Colonic mucosa (tissue), 4 donors: ENCODE measurements at regions not wholly inside any gene's neighbourhood (a gene's known extent, or its start where the extent isn't known, plus 50 kb on each side); places are given as distances from the start of the nearest gene placed in this dataset.

ENCODE experiments used
- DNase-seq: peaks from one replicate; pipeline ENCODE4 v3.0.0-alpha.2; 2020
- H3K27ac ChIP-seq: fragments of 200-600 bp; one replicate; pipeline ENCODE4 v1.8.0; 2021
- H3K27me3 ChIP-seq: fragments of 200-600 bp; one replicate; pipeline ENCODE4 v1.8.0; 2021
- H3K36me3 ChIP-seq: fragments of 200-600 bp; one replicate; pipeline ENCODE4 v1.8.0; 2021
- H3K4me1 ChIP-seq: fragments of 200-600 bp; one replicate; pipeline ENCODE4 v1.8.0; 2021; ENCODE audit warnings: mild to moderate bottlenecking
- H3K4me3 ChIP-seq: fragments of 200-600 bp; one replicate; pipeline ENCODE4 v1.8.0; 2021
- H3K9ac ChIP-seq, 2 donors: one replicate each; pipeline ENCODE4 v1.7.0; 2013; ENCODE audit warnings: control low read depth in 2 of 2, low read depth in 2 of 2, low read length in 2 of 2
- H3K9me3 ChIP-seq: fragments of 200-600 bp; one replicate; pipeline ENCODE4 v1.8.0; 2021
- intact Hi-C: fragments of 100-400 bp; cut with DNase I; formaldehyde crosslinking; loops from one replicate; pipeline ENCODE4 v1.14.1; 2022
- TF ChIP-seq, protein P1 (sequence below): fragments of 200-600 bp; IDR thresholded peaks from one replicate; pipeline ENCODE4 v1.8.0; 2022; ENCODE audit warnings: antibody characterized with exemption, mild to moderate bottlenecking
- donor health status: healthy.
- donor health status: DM: no; HTN: no; CAD: no.
- donor health status: DM: no; HTN: no; CAD: no.

DNA sequence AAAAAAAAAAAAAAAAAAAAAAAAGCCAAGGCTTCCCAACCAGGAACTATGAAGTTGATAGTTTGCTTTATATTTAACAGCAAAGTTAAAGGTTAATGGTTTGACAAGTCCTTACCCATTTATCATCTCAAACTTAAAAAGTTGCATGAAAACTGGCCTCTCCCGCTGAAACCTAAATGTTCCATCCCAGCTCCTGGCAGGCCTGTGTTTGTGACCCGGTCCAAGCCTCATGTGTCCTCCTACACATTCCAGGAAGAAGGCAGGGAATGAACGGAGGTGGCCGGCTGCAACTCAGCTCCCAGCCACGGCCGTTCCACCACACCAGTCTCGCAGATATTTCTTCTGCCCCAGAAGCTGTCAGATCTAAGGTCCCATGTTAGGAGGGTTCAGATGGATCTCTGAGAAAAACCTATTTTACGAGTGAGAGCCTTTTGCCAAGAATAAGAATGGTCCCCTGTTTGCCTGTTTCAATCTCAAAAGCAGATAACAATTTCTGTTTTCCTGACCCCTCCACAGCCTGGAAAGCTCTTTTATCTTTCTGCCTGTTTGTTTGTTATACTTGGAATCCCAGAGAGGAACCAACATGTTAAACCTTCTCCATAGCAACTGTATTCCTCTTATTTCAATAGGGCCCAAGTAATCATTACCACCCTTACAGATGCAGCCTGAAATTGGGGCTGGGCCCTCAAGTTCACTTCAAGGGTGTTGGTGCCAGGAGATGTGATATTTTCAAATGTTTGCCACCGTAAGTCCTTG, 56.5 kb downstream of the KCTD12 start:
- Histone ChIP-seq H3K4me3 (no peak overlapping the region), H3K4me1 (no peaks in the 10 kb centered on the region), H3K9me3 (no peaks in the 10 kb centered on the region), H3K27me3 (no peaks in the 10 kb centered on the region), H3K9ac (no peak overlapping the region), H3K36me3 (no peaks in the 10 kb centered on the region), H3K27ac (peak overlapping the region; percentile 58)
- intact Hi-C loops: no loop called here
- no peak for DNase-seq
- TF ChIP-seq, protein P1, sequence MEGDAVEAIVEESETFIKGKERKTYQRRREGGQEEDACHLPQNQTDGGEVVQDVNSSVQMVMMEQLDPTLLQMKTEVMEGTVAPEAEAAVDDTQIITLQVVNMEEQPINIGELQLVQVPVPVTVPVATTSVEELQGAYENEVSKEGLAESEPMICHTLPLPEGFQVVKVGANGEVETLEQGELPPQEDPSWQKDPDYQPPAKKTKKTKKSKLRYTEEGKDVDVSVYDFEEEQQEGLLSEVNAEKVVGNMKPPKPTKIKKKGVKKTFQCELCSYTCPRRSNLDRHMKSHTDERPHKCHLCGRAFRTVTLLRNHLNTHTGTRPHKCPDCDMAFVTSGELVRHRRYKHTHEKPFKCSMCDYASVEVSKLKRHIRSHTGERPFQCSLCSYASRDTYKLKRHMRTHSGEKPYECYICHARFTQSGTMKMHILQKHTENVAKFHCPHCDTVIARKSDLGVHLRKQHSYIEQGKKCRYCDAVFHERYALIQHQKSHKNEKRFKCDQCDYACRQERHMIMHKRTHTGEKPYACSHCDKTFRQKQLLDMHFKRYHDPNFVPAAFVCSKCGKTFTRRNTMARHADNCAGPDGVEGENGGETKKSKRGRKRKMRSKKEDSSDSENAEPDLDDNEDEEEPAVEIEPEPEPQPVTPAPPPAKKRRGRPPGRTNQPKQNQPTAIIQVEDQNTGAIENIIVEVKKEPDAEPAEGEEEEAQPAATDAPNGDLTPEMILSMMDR: no peak

- Histone ChIP-seq H3K4me1 (no peaks in the 10 kb centered on the region), H3K9ac (no peak overlapping the region), H3K4me3 (no peak overlapping the region), H3K27me3 (no peaks in the 10 kb centered on the region), H3K36me3 (no peaks in the 10 kb centered on the region), H3K27ac (no peak overlapping the region), H3K9me3 (no peaks in the 10 kb centered on the region)
- intact Hi-C loops: no loop called here
- no peak for DNase-seq
- TF ChIP-seq, protein P1: no peak
These were observed 57.9 kb downstream of the KCTD12 start for GRCh38 chr13:76828316-76828741.

- H3K27ac ChIP-seq: no peak overlapping the region
- TF ChIP-seq, protein P1: no peak
- DNase-seq: no peak
- H3K9ac ChIP-seq: no peak overlapping the region
- no peaks in the 10 kb centered on the region for H3K9me3 ChIP-seq
- H3K4me3 ChIP-seq: no peak overlapping the region
- intact Hi-C loops: no loop called here
- H3K36me3 ChIP-seq: no peaks in the 10 kb centered on the region
- no peaks in the 10 kb centered on the region for H3K4me1 ChIP-seq
- no peaks in the 10 kb centered on the region for H3K27me3 ChIP-seq
These were observed 59.7 kb downstream of the KCTD12 start for GRCh38 chr13:76826527-76826926.

- TF ChIP-seq, protein P1: no peak
- Histone ChIP-seq H3K4me3 (no peak overlapping the region), H3K9ac (no peak overlapping the region), H3K27ac (no peak overlapping the region), H3K27me3 (no peaks in the 10 kb centered on the region), H3K4me1 (no peaks in the 10 kb centered on the region), H3K36me3 (no peaks in the 10 kb centered on the region), H3K9me3 (no peaks in the 10 kb centered on the region)
- DNase-seq: no peak
- intact Hi-C loops: no loop called here
These were observed 60.8 kb downstream of the KCTD12 start for GRCh38 chr13:76825430-76825829.

DNA sequence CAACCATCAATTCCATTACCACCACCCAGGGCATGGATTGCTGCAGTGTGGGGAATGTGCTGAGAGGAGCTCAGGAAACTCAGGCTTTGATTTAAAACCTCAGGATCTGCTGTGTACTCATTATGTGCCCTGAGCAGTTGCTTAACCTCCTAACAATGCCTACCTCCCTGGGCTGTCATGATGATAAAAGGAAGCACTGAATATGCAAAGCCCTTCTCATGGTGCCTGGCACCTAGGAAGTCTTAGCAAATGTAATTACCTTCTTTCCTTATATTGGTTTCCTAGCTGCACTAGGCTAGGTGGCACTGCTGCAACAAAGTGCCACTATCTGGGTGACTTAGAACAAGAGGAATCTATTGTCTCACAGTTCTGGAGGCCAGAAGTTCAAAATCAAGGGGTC, 62.2 kb downstream of the KCTD12 start:
- Histone ChIP-seq H3K4me3 (no peak overlapping the region), H3K36me3 (no peaks in the 10 kb centered on the region), H3K27me3 (no peaks in the 10 kb centered on the region), H3K9me3 (no peaks in the 10 kb centered on the region), H3K27ac (no peak overlapping the region), H3K4me1 (no peaks in the 10 kb centered on the region), H3K9ac (no peak overlapping the region)
- TF ChIP-seq, protein P1: no peak
- intact Hi-C loops: loop anchor here (5.0 kb wide), 2 partner anchors 63 to 78 kb away; partner anchors contain the start of gene KCTD12
- DNase-seq: no peak
